ENCODE measurements at regions not wholly inside any gene's neighbourhood (a gene's known extent, or its start where the extent isn't known, plus 50 kb on each side); places are given as distances from the start of the nearest gene placed in this dataset.
A peak's percentile ranks its signal among the peaks of the same experiment; 100 is the strongest.

- no peak for TF ChIP-seq POLR2AphosphoS5 (IDR thresholded peaks at IDR 0.05; ENCODE audit: low read depth)
- Histone ChIP-seq H3K27me3 (ENCODE audit: insufficient read depth) (no peaks in the 10 kb centered on the region), H3K4me3 (no peak overlapping the region), H2AFZ (no peak overlapping the region), H3K27ac (ENCODE audit: low read depth) (no peak overlapping the region), H3K79me2 (replicated peaks; ENCODE audit: insufficient read depth) (no peaks in the 10 kb centered on the region), H3K36me3 (ENCODE audit: insufficient read depth) (0 out of 2 replicates have a peak, but pooled peaks cover 13% of the 10 kb centered on the region), H3K4me1 (ENCODE audit: insufficient read depth) (no peaks in the 10 kb centered on the region; the same call in 1 of the 2 replicates), H3K4me2 (no peak overlapping the region), H3F3A (replicated peaks; ENCODE audit: low read depth) (no peaks in the 10 kb centered on the region), H3K9me2 (ENCODE audit: insufficient read depth) (no peaks in the 10 kb centered on the region; the same call in 1 of the 2 replicates), H4K20me1 (replicated peaks; ENCODE audit: insufficient read depth) (no peaks in the 10 kb centered on the region)
- Mint-ChIP-seq H3K36me3 (ENCODE audit: low read depth) (peaks cover 57% of the 10 kb centered on the region), H3K4me3 (no peak overlapping the region), H3K27me3 (ENCODE audit: insufficient read depth, low read depth, poor library complexity) (peaks cover 2% of the 10 kb centered on the region), H3K27ac (no peak overlapping the region), H3K4me1 (no peaks in the 10 kb centered on the region), H3K9me3 (peaks cover 47% of the 10 kb centered on the region)
- DNase-seq (ENCODE audit: low spot score) (no peak), ATAC-seq (no peak)
These were observed 1193.5 kb upstream of the ACVR2A start for GRCh38 chr2:146651361-146651760.

DNA sequence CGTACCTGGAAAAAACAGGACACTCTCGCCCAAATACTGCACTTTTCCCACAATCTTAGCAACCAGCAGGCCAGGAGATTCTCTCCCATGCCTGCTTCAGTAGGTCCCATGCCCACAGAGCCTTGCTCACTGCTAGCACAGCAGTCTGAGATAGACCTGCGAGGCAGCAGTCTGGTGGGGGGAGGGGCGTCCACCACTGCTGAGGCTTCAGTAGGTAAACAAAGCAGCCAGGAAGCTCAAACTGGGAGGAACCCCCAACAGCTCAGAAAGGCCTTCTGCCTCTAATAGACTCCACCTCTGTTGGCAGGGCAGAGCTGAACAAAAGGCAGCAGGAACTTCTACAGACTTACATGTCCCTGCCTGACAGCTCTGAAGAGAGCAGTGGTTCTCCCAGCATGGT is 1202.8 kb upstream of the ACVR2A start:
- H3K4me3 Mint-ChIP-seq = no peak overlapping the region
- H3K4me2 ChIP-seq = no peak overlapping the region
- no peak for DNase-seq (ENCODE audit: low spot score)
- no peaks in the 10 kb centered on the region for H4K20me1 ChIP-seq (replicated peaks; ENCODE audit: insufficient read depth)
- H3K27ac Mint-ChIP-seq = no peak overlapping the region
- peaks cover 2% of the 10 kb centered on the region for H3K27me3 Mint-ChIP-seq (ENCODE audit: insufficient read depth, low read depth, poor library complexity)
- H3K4me1 ChIP-seq (ENCODE audit: insufficient read depth) = peaks cover 11% of the 10 kb centered on the region; the same call in 1 of the 2 replicates
- no peaks in the 10 kb centered on the region for H3K79me2 ChIP-seq (replicated peaks; ENCODE audit: insufficient read depth)
- no peak overlapping the region for H3K4me3 ChIP-seq
- H2AFZ ChIP-seq = peak overlapping the region; percentile 67
- peaks cover 71% of the 10 kb centered on the region for H3K36me3 Mint-ChIP-seq (ENCODE audit: low read depth)
- peaks cover 5% of the 10 kb centered on the region; the same call in 1 of the 2 replicates for H3K36me3 ChIP-seq (ENCODE audit: insufficient read depth)
- no peak for ATAC-seq
- no peaks in the 10 kb centered on the region for H3F3A ChIP-seq (replicated peaks; ENCODE audit: low read depth)
- H3K9me2 ChIP-seq (ENCODE audit: insufficient read depth) = 0 out of 2 replicates have a peak, but pooled peaks cover 9% of the 10 kb centered on the region
- H3K9me3 Mint-ChIP-seq = peaks cover 52% of the 10 kb centered on the region
- H3K27me3 ChIP-seq (ENCODE audit: insufficient read depth) = no peaks in the 10 kb centered on the region
- H3K27ac ChIP-seq (ENCODE audit: low read depth) = no peak overlapping the region
- H3K4me1 Mint-ChIP-seq = no peaks in the 10 kb centered on the region
- no peak for TF ChIP-seq STAT1 (IDR thresholded peaks at IDR 0.05; ENCODE audit: unreplicated experiment)
- no peak for TF ChIP-seq CTCF (conservative IDR thresholded peaks at IDR 0.05; ENCODE audit: low read depth in 2 of 2)
- TF ChIP-seq EZH2 (IDR thresholded peaks at IDR 0.05; ENCODE audit: low read depth, unreplicated experiment) = no peak
- no peak for TF ChIP-seq REST (IDR thresholded peaks at IDR 0.05; ENCODE audit: unreplicated experiment)
- no peak for TF ChIP-seq POLR2AphosphoS5 (IDR thresholded peaks at IDR 0.05; ENCODE audit: low read depth)
- no peak for TF ChIP-seq ZNF462 (CRISPR knock-in tag; IDR thresholded peaks at IDR 0.05)
- no peak for TF ChIP-seq NANOG (IDR thresholded peaks at IDR 0.05; ENCODE audit: borderline replicate concordance)
- TF ChIP-seq, protein P1, sequence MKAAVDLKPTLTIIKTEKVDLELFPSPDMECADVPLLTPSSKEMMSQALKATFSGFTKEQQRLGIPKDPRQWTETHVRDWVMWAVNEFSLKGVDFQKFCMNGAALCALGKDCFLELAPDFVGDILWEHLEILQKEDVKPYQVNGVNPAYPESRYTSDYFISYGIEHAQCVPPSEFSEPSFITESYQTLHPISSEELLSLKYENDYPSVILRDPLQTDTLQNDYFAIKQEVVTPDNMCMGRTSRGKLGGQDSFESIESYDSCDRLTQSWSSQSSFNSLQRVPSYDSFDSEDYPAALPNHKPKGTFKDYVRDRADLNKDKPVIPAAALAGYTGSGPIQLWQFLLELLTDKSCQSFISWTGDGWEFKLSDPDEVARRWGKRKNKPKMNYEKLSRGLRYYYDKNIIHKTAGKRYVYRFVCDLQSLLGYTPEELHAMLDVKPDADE (IDR thresholded peaks at IDR 0.05) = no peak
- no peak for TF ChIP-seq CREB1 (CRISPR knock-in tag; IDR thresholded peaks at IDR 0.05; ENCODE audit: low read depth)

Data from GM23338 (cell line).